H1 (cell line): ENCODE measurements at regions not wholly inside any gene's neighbourhood (a gene's known extent, or its start where the extent isn't known, plus 50 kb on each side); places are given as distances from the start of the nearest gene placed in this dataset.

ENCODE experiments used
- CTCF ChIA-PET: fragments of 300-600 bp; sonication (Branson Sonifier 250); formaldehyde crosslinking; loops from one replicate; lab custom pipeline; 2021; ENCODE audit not compliant: partially characterized antibody; lab: Charles Lee
- POLR2A ChIA-PET: fragments of 300-600 bp; sonication (Branson Sonifier 250); formaldehyde crosslinking; loops from one replicate; lab custom pipeline; 2021; ENCODE audit warnings: inconsistent platforms; ENCODE audit not compliant: partially characterized antibody; lab: Charles Lee
- DNase-seq, 2 experiments: peaks; one replicate each; pipeline versions ENCODE4 v3.0.0 to v3.0.0-alpha.2; 2010 to 2022; ENCODE audit warnings: low spot score in 2 of 2, low read depth in 1 of 2, mixed read lengths in 1 of 2
- FAIRE-seq: peaks from 2 replicates; lab custom pipeline; 2011; peaks lifted over from hg19 to GRCh38; lab: Jason Lieb, UNC
- H2AFZ ChIP-seq: 2 replicates; pipeline ENCODE4 v1.8.1; 2012; ENCODE audit warnings: low read length, inconsistent platforms
- H2AK5ac ChIP-seq: 2 replicates; pipeline ENCODE4 v1.6.1; 2013; ENCODE audit warnings: low read depth, low read length
- H2BK120ac ChIP-seq: replicated peaks from 2 replicates; pipeline ENCODE3; 2013; ENCODE audit warnings: low read depth, low read length, inconsistent platforms
- H2BK12ac ChIP-seq: 2 replicates; pipeline ENCODE4 v1.6.1; 2013; ENCODE audit warnings: low read depth, low read length
- H2BK15ac ChIP-seq: 2 replicates; pipeline ENCODE4 v1.6.1; 2013; ENCODE audit warnings: low read length
- H2BK20ac ChIP-seq: 2 replicates; pipeline ENCODE4 v1.6.1; 2013; ENCODE audit warnings: low read length
- H2BK5ac ChIP-seq: 2 replicates; pipeline ENCODE4 v1.6.1; 2013; ENCODE audit warnings: low read depth, low read length
- H3K14ac ChIP-seq: 2 replicates; pipeline ENCODE4 v1.6.1; 2013; ENCODE audit warnings: inconsistent platforms; ENCODE audit not compliant: insufficient read length
- H3K18ac ChIP-seq: 2 replicates; pipeline ENCODE4 v1.6.1; 2013; ENCODE audit warnings: low read length; ENCODE audit errors: extremely low read depth
- H3K23ac ChIP-seq: 2 replicates; pipeline ENCODE4 v1.6.1; 2013; ENCODE audit warnings: inconsistent platforms; ENCODE audit not compliant: insufficient read length
- H3K23me2 ChIP-seq: 2 replicates; pipeline ENCODE4 v1.6.1; 2013; ENCODE audit warnings: low read depth, low read length
- H3K27ac ChIP-seq: 2 replicates; pipeline ENCODE4 v1.6.1; 2011; ENCODE audit warnings: low read depth, low read length, inconsistent platforms
- H3K27me3 ChIP-seq, 4 experiments: replicated peaks in 1 of 4; 1 replicate in 1 of 4; 2 replicates in 3 of 4; pipeline versions ENCODE4 v1.6.1 to v1.8.1; 2011 to 2013; ENCODE audit warnings: low read length in 3 of 4, mild to moderate bottlenecking in 3 of 4, inconsistent platforms in 2 of 4, mixed read lengths in 2 of 4, moderate library complexity in 1 of 4; ENCODE audit not compliant: control insufficient read depth in 3 of 4, insufficient read depth in 3 of 4; ENCODE audit errors: extremely low read depth in 1 of 4
- H3K36me3 ChIP-seq, 4 experiments: 2 replicates each; pipeline versions ENCODE4 v1.6.1 to v1.8.1; 2011 to 2013; ENCODE audit warnings: mild to moderate bottlenecking in 4 of 4, low read length in 3 of 4, moderate library complexity in 2 of 4, control low read depth in 1 of 4, inconsistent platforms in 1 of 4; ENCODE audit not compliant: insufficient read depth in 4 of 4, control insufficient read depth in 2 of 4
- H3K4ac ChIP-seq: replicated peaks from 2 replicates; pipeline ENCODE3; 2013; ENCODE audit warnings: low read length, low read depth, mixed read lengths, inconsistent platforms; ENCODE audit not compliant: insufficient read length
- H3K4me1 ChIP-seq, 4 experiments: replicated peaks in 1 of 4; 1 replicate in 1 of 4; 2 replicates in 3 of 4; pipeline versions ENCODE4 v1.6.1 to v1.8.1; 2011 to 2013; ENCODE audit warnings: low read length in 3 of 4, inconsistent platforms in 2 of 4, mixed read lengths in 1 of 4; ENCODE audit not compliant: insufficient read depth in 4 of 4, control insufficient read depth in 3 of 4
- H3K4me2 ChIP-seq, 2 experiments: 2 replicates each; pipeline versions ENCODE4 v1.6.1 to v1.8.1; 2011 to 2013; ENCODE audit warnings: low read depth in 2 of 2, low read length in 2 of 2, control low read depth in 1 of 2, inconsistent platforms in 1 of 2, mild to moderate bottlenecking in 1 of 2; ENCODE audit not compliant: insufficient read depth in 1 of 2
- H3K4me3 ChIP-seq, 4 experiments: fragments of 200-600, 300-600 bp in 1 of 4; sonication (generic), shearing (Covaris generic), sonication (Bioruptor Twin) in 1 of 4; 2 replicates each; pipeline versions ENCODE4 v1.5.1 to v1.8.1; 2011 to 2016; ENCODE audit warnings: low read length in 4 of 4, low read depth in 3 of 4, control low read depth in 2 of 4, inconsistent platforms in 2 of 4, mild to moderate bottlenecking in 2 of 4, mixed read lengths in 1 of 4, moderate library complexity in 1 of 4; ENCODE audit not compliant: insufficient read depth in 2 of 4; ENCODE audit errors: extremely low read depth in 1 of 4
- H3K56ac ChIP-seq: replicated peaks from 2 replicates; pipeline ENCODE3; 2013; ENCODE audit warnings: low read depth, mild to moderate bottlenecking, mixed read lengths, low read length, inconsistent platforms; ENCODE audit not compliant: insufficient read length
- H3K79me1 ChIP-seq: 2 replicates; pipeline ENCODE4 v1.6.1; 2013; ENCODE audit warnings: low read depth, low read length, control low read depth
- H3K79me2 ChIP-seq, 2 experiments: 2 replicates each; pipeline versions ENCODE4 v1.6.1 to v1.8.1; 2012 to 2013; ENCODE audit warnings: low read length in 2 of 2, mild to moderate bottlenecking in 2 of 2, inconsistent platforms in 1 of 2; ENCODE audit not compliant: insufficient read depth in 2 of 2, control insufficient read depth in 1 of 2
- H3K9ac ChIP-seq, 4 experiments: replicated peaks in 1 of 4; 1 replicate in 1 of 4; 2 replicates in 3 of 4; pipeline versions ENCODE4 v1.6.1 to v1.8.1; 2011 to 2013; ENCODE audit warnings: low read depth in 3 of 4, low read length in 3 of 4, control low read depth in 2 of 4, mild to moderate bottlenecking in 2 of 4, moderate library complexity in 2 of 4, inconsistent platforms in 1 of 4; ENCODE audit errors: extremely low read depth in 1 of 4
- H3K9me3 ChIP-seq, 2 experiments: 2 replicates each; pipeline versions ENCODE4 v1.6.1 to v1.8.1; 2012 to 2013; ENCODE audit warnings: mild to moderate bottlenecking in 2 of 2, moderate library complexity in 2 of 2, control low read depth in 1 of 2, inconsistent platforms in 1 of 2, low read depth in 1 of 2, low read length in 1 of 2, mixed read lengths in 1 of 2; ENCODE audit not compliant: insufficient read depth in 2 of 2
- H4K20me1 ChIP-seq, 2 experiments: replicated peaks in 1 of 2; 2 replicates each; pipeline versions ENCODE3 to v1.8.1; 2011 to 2013; ENCODE audit warnings: inconsistent platforms in 2 of 2, low read length in 2 of 2, mild to moderate bottlenecking in 1 of 2; ENCODE audit not compliant: insufficient read depth in 2 of 2, control insufficient read depth in 1 of 2
- H4K5ac ChIP-seq: 2 replicates; pipeline ENCODE4 v1.6.1; 2013; ENCODE audit warnings: low read length, low read depth, mixed read lengths, inconsistent platforms; ENCODE audit not compliant: insufficient read length
- H4K8ac ChIP-seq: 2 replicates; pipeline ENCODE4 v1.8.0; 2013; ENCODE audit warnings: mild to moderate bottlenecking, moderate library complexity, low read length, inconsistent platforms; ENCODE audit not compliant: insufficient read depth; ENCODE audit errors: extremely low read depth
- H4K91ac ChIP-seq: replicated peaks from 2 replicates; pipeline ENCODE3; 2013; ENCODE audit warnings: low read length, mixed read lengths, inconsistent platforms; ENCODE audit not compliant: insufficient read length
- BACH1 ChIP-seq: IDR thresholded peaks from 2 replicates; pipeline ENCODE4 v1.6.1; 2012; ENCODE audit warnings: low read length, improper control_type of control experiment
- BRCA1 ChIP-seq: IDR thresholded peaks from 2 replicates; pipeline ENCODE4 v1.6.1; 2012; ENCODE audit warnings: low read depth, low read length, improper control_type of control experiment
- EP300 ChIP-seq, 2 experiments: IDR thresholded peaks; 1 replicate in 1 of 2; 2 replicates in 1 of 2; pipeline ENCODE4 v1.6.1; 2011 to 2012; ENCODE audit warnings: low read depth in 2 of 2, low read length in 2 of 2, mild to moderate bottlenecking in 2 of 2, borderline replicate concordance in 1 of 2, inconsistent platforms in 1 of 2, moderate library complexity in 1 of 2
- GABPA ChIP-seq: IDR thresholded peaks from 2 replicates; pipeline ENCODE4 v1.6.1; 2011; ENCODE audit warnings: mild to moderate bottlenecking, low read length, moderate library complexity, borderline replicate concordance; ENCODE audit not compliant: insufficient read depth
- JUND ChIP-seq: IDR thresholded peaks from 2 replicates; pipeline ENCODE4 v1.6.1; 2011; ENCODE audit warnings: mild to moderate bottlenecking, improper control_type of control experiment, low read length
- RAD21 ChIP-seq, 2 experiments: IDR thresholded peaks in 1 of 2; conservative IDR thresholded peaks in 1 of 2; 2 replicates each; pipeline ENCODE4 v1.6.1; 2011; ENCODE audit warnings: low read depth in 2 of 2, low read length in 2 of 2, improper control_type of control experiment in 1 of 2, inconsistent platforms in 1 of 2, mild to moderate bottlenecking in 1 of 2, moderate library complexity in 1 of 2
- RNF2 ChIP-seq: fragments of 200-900, 300-1000 bp; sonication (generic); IDR thresholded peaks from 2 replicates; pipeline ENCODE4 v1.7.1; 2016; ENCODE audit warnings: borderline replicate concordance, low read depth, mild to moderate bottlenecking, antibody characterized with exemption, low read length; ENCODE audit not compliant: poor library complexity, severe bottlenecking; ENCODE audit errors: missing control alignments
- RXRA ChIP-seq: IDR thresholded peaks from 2 replicates; pipeline ENCODE4 v1.6.1; 2011; ENCODE audit warnings: low read depth, mild to moderate bottlenecking, low read length, moderate library complexity; ENCODE audit not compliant: insufficient read depth
- SRF ChIP-seq: IDR thresholded peaks from 2 replicates; pipeline ENCODE4 v1.6.1; 2011; ENCODE audit warnings: mild to moderate bottlenecking, low read depth, low read length, moderate library complexity
- USF2 ChIP-seq: IDR thresholded peaks from 2 replicates; pipeline ENCODE4 v1.6.1; 2011; ENCODE audit warnings: low read length, improper control_type of control experiment
- WGBS, 2 experiments: shearing (Covaris generic) in 1 of 2; methylation state at CpG; one replicate each; pipeline versions ENCODE4 v1.1.6 to v1.1.7; 2013 to 2015; ENCODE audit warnings: low lambda C conversion rate in 2 of 2, mixed read lengths in 2 of 2, inconsistent platforms in 1 of 2, low coverage in 1 of 2, missing lambda C conversion rate in 1 of 2; ENCODE audit not compliant: insufficient replicate concordance in 2 of 2, insufficient coverage in 1 of 2, insufficient read length in 1 of 2; ENCODE audit errors: extremely low coverage in 1 of 2, missing lambda C conversion rate in 1 of 2; 5-methylcytosine and 5-hydroxymethylcytosine counted together

- Histone ChIP-seq H2BK12ac (no peak overlapping the region), H2BK15ac (no peak overlapping the region; the same call in 1 of the 2 replicates), H3K56ac (no peak overlapping the region), H3K9ac (no peak overlapping the region), H2BK120ac (no peak overlapping the region), H3K79me2 (no peaks in the 10 kb centered on the region), H4K5ac (no peak overlapping the region), H3K4me1 (peaks cover 0 to 5% (median 0%) of the 10 kb centered on the region in 4 experiments; a peak in 1 of 7 replicates), H3K27ac (no peak overlapping the region), H2BK20ac (no peak overlapping the region), H2BK5ac (no peak overlapping the region), H4K20me1 (no peaks in the 10 kb centered on the region), H3K27me3 (no peaks in the 10 kb centered on the region), H3K36me3 (no peaks in the 10 kb centered on the region), H3K4me2 (no peak overlapping the region), H2AFZ (no peak overlapping the region), H3K4me3 (no peak overlapping the region), H4K8ac (no peak overlapping the region), H3K18ac (no peak overlapping the region), H3K23me2 (no peaks in the 10 kb centered on the region), H3K4ac (no peak overlapping the region), H3K79me1 (no peaks in the 10 kb centered on the region), H3K23ac (no peak overlapping the region), H4K91ac (no peak overlapping the region), H3K9me3 (no peaks in the 10 kb centered on the region), H2AK5ac (no peak overlapping the region), H3K14ac (no peak overlapping the region)
- FAIRE-seq (peak; percentile 13), DNase-seq (peak in 1 of 2 experiments; percentile 44)
- WGBS, 2 experiments = 89% methylated on average over 9 of the region's 9 CpGs; no CpG with 5 or more reads in 1 of the 2 experiments
- ChIA-PET POLR2A (no interaction called here), CTCF (interaction anchor here (0.9 to 7.4 kb wide), 35 partner anchors 10 to 540 kb away, joined by 3 to 65 read pairs (median 4); partner anchors contain the start of gene OPCML)
- TF ChIP-seq RXRA (no peak), BACH1 (no peak), SRF (no peak), JUND (no peak), BRCA1 (no peak), RNF2 (no peak), RAD21 (IDR thresholded peaks at IDR 0.05 in 1 of 2, conservative IDR thresholded peaks at IDR 0.05 in 1 of 2; ENCODE audit: low read depth in 2 of 2, low read length in 2 of 2) (peak; percentile 50 to 57), GABPA (no peak), USF2 (no peak), EP300 (IDR thresholded peaks at IDR 0.05; ENCODE audit: borderline replicate concordance in 1 of 2, low read depth in 2 of 2, low read length in 2 of 2) (no peak)
Observed at GRCh38 chr11:133618544-133618943, 86.2 kb upstream of the OPCML start.
